ENCODE measurements at regions not wholly inside any gene's neighbourhood (a gene's known extent, or its start where the extent isn't known, plus 50 kb on each side); places are given as distances from the start of the nearest gene placed in this dataset.

DNA sequence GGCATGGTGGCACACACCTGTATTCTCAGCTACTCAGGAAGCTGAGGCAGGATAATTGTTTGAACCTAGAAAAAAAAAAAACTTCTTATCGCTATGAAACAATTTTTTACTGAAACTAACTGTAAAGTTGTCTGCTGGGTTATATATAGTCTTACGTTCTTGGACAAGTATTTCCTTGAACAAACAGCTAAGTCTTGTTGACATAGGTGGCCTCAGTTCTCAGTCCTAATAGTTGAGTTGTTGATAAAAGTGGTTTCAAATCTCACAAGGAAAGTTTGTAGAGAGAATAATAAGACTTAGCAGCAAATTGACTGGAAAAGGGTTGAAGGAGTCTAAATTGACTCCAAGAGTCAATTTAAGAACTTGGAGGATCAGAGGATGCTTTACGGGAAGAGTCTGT lies 166.5 kb upstream of the KCNJ3 start:
- Histone ChIP-seq H3K79me2 (ENCODE audit: control insufficient read depth, insufficient read depth, low read length) (no peaks in the 10 kb centered on the region), H3K36me3 (ENCODE audit: control insufficient read depth, insufficient read depth, low read length) (no peaks in the 10 kb centered on the region), H3K27me3 (ENCODE audit: control insufficient read depth in 2 of 2, insufficient read depth in 2 of 2, low read length in 2 of 2) (no peaks in the 10 kb centered on the region), H4K20me1 (replicated peaks; ENCODE audit: control insufficient read depth, insufficient read depth, low read length) (no peaks in the 10 kb centered on the region), H3K9ac (ENCODE audit: insufficient read depth in 1 of 2, low read depth in 2 of 2, low read length in 2 of 2) (no peak overlapping the region), H3K9me1 (ENCODE audit: control insufficient read depth, insufficient read depth, low read length) (no peaks in the 10 kb centered on the region), H3K4me2 (ENCODE audit: insufficient read depth, low read length) (no peak overlapping the region), H3K27ac (ENCODE audit: extremely low read depth, low read depth, low read length) (no peak overlapping the region), H2AFZ (ENCODE audit: low read depth, low read length) (no peak overlapping the region), H3K4me3 (no peak overlapping the region), H3K4me1 (replicated peaks in 1 of 2; ENCODE audit: control insufficient read depth in 2 of 2, insufficient read depth in 2 of 2, low read length in 2 of 2) (no peaks in the 10 kb centered on the region), H3K9me3 (replicated peaks; ENCODE audit: control insufficient read depth, insufficient read depth, low read depth, low read length) (no peaks in the 10 kb centered on the region; the same call in 1 of the 2 replicates)
- BruUV-seq (replicated peaks): no TSS peak
- 6% methylated on average over 3 of the region's 3 CpGs for WGBS (ENCODE audit: insufficient coverage, low coverage, missing lambda C conversion rate)
- ChIA-PET CTCF (ENCODE audit: low intra/inter-chr PET ratio) (no interaction called here), POLR2A (no interaction called here)
- intact Hi-C loops (cut with micrococcal nuclease): no loop called here
- TF ChIP-seq, protein P1, sequence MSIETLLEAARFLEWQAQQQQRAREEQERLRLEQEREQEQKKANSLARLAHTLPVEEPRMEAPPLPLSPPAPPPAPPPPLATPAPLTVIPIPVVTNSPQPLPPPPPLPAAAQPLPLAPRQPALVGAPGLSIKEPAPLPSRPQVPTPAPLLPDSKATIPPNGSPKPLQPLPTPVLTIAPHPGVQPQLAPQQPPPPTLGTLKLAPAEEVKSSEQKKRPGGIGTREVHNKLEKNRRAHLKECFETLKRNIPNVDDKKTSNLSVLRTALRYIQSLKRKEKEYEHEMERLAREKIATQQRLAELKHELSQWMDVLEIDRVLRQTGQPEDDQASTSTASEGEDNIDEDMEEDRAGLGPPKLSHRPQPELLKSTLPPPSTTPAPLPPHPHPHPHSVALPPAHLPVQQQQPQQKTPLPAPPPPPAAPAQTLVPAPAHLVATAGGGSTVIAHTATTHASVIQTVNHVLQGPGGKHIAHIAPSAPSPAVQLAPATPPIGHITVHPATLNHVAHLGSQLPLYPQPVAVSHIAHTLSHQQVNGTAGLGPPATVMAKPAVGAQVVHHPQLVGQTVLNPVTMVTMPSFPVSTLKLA (conservative IDR thresholded peaks at IDR 0.05): no peak
- no peak for TF ChIP-seq HDAC8 (tag; IDR thresholded peaks at IDR 0.05)
- TF ChIP-seq TAF7 (tag; IDR thresholded peaks at IDR 0.05): no peak
- TF ChIP-seq, protein P2, sequence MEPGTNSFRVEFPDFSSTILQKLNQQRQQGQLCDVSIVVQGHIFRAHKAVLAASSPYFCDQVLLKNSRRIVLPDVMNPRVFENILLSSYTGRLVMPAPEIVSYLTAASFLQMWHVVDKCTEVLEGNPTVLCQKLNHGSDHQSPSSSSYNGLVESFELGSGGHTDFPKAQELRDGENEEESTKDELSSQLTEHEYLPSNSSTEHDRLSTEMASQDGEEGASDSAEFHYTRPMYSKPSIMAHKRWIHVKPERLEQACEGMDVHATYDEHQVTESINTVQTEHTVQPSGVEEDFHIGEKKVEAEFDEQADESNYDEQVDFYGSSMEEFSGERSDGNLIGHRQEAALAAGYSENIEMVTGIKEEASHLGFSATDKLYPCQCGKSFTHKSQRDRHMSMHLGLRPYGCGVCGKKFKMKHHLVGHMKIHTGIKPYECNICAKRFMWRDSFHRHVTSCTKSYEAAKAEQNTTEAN (CRISPR knock-in tag; IDR thresholded peaks at IDR 0.05): no peak
- TF ChIP-seq ZNF57 (CRISPR knock-in tag; IDR thresholded peaks at IDR 0.05): no peak
- no peak for TF ChIP-seq POLR2AphosphoS5 (IDR thresholded peaks at IDR 0.05; ENCODE audit: control insufficient read depth, insufficient read depth, low read depth, low read length)
- no peak for TF ChIP-seq STAT5B (CRISPR knock-in tag; IDR thresholded peaks at IDR 0.05)
- no peak for TF ChIP-seq DNMT1 (IDR thresholded peaks at IDR 0.05)
- no peak for TF ChIP-seq SMARCC2 (IDR thresholded peaks at IDR 0.05; ENCODE audit: low read depth)
- TF ChIP-seq RFX5 (IDR thresholded peaks at IDR 0.05; ENCODE audit: low read depth, low read length): no peak
- TF ChIP-seq TSC22D4 (tag; IDR thresholded peaks at IDR 0.05): no peak
- no peak for TF ChIP-seq ZNF695 (CRISPR knock-in tag; IDR thresholded peaks at IDR 0.05)
- TF ChIP-seq, protein P3, sequence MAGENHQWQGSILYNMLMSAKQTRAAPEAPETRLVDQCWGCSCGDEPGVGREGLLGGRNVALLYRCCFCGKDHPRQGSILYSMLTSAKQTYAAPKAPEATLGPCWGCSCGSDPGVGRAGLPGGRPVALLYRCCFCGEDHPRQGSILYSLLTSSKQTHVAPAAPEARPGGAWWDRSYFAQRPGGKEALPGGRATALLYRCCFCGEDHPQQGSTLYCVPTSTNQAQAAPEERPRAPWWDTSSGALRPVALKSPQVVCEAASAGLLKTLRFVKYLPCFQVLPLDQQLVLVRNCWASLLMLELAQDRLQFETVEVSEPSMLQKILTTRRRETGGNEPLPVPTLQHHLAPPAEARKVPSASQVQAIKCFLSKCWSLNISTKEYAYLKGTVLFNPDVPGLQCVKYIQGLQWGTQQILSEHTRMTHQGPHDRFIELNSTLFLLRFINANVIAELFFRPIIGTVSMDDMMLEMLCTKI (IDR thresholded peaks at IDR 0.05; ENCODE audit: partially characterized antibody): no peak
- no peak for TF ChIP-seq FOXA3 (CRISPR knock-in tag; conservative IDR thresholded peaks at IDR 0.05 in 1 of 2, IDR thresholded peaks at IDR 0.05 in 1 of 2)
- TF ChIP-seq NFRKB (IDR thresholded peaks at IDR 0.05; ENCODE audit: low read depth): no peak
- TF ChIP-seq, protein P4, sequence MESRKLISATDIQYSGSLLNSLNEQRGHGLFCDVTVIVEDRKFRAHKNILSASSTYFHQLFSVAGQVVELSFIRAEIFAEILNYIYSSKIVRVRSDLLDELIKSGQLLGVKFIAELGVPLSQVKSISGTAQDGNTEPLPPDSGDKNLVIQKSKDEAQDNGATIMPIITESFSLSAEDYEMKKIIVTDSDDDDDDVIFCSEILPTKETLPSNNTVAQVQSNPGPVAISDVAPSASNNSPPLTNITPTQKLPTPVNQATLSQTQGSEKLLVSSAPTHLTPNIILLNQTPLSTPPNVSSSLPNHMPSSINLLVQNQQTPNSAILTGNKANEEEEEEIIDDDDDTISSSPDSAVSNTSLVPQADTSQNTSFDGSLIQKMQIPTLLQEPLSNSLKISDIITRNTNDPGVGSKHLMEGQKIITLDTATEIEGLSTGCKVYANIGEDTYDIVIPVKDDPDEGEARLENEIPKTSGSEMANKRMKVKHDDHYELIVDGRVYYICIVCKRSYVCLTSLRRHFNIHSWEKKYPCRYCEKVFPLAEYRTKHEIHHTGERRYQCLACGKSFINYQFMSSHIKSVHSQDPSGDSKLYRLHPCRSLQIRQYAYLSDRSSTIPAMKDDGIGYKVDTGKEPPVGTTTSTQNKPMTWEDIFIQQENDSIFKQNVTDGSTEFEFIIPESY (CRISPR knock-in tag; IDR thresholded peaks at IDR 0.05): no peak
- no peak for TF ChIP-seq TAF1 (IDR thresholded peaks at IDR 0.05; ENCODE audit: control insufficient read depth, extremely low read depth, insufficient read depth, low read length, severe bottlenecking)
- DNase-seq (ENCODE audit: extremely low read depth in 1 of 4, low spot score in 3 of 4): no peak
- in situ Hi-C loops (cut with MboI): no loop called here
- ATAC-seq: no peak
- FAIRE-seq: no peak

Measured in K562 (cell line).